Thyroid gland (tissue), 4 donors: ENCODE measurements at regions not wholly inside any gene's neighbourhood (a gene's known extent, or its start where the extent isn't known, plus 50 kb on each side); places are given as distances from the start of the nearest gene placed in this dataset.

Experiments
- POLR2A ChIP-seq, 2 donors: fragments of 450-650 bp; IDR thresholded peaks; one replicate each; pipeline ENCODE4 v1.6.1; 2017; ENCODE audit warnings: antibody characterized with exemption in 2 of 2, mild to moderate bottlenecking in 2 of 2, moderate library complexity in 1 of 2
- TF ChIP-seq, protein P1 (sequence below), 6 experiments: fragments of 200-600 bp in 3 of 6; fragments of 450-650 bp in 3 of 6; sonication (generic) in 3 of 6; IDR thresholded peaks; one replicate each; pipeline ENCODE4 v1.5.1; 2016 to 2019; ENCODE audit warnings: antibody characterized with exemption in 6 of 6, mild to moderate bottlenecking in 2 of 6, inconsistent platforms in 1 of 6, moderate library complexity in 1 of 6

DNA sequence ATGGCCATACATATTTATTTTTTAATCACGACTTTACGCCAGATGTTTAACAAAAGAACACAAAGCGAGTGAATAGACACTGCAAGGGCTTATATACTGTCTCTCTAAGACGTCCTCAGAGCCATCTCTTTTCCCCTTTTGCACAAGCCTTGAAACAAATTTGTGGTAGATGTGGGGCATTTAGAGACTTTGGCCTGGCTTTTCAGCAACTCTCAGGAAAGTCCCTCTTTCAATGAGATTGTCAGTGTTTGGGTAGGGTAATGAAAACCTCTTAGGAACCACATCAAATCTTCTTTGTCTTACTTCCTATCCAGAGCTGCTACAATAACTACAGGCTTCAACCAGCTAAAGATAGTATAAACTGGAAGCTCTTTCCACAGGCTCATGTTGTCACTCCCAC is 380.0 kb downstream of the ANXA1 start:
- TF ChIP-seq, protein P1, sequence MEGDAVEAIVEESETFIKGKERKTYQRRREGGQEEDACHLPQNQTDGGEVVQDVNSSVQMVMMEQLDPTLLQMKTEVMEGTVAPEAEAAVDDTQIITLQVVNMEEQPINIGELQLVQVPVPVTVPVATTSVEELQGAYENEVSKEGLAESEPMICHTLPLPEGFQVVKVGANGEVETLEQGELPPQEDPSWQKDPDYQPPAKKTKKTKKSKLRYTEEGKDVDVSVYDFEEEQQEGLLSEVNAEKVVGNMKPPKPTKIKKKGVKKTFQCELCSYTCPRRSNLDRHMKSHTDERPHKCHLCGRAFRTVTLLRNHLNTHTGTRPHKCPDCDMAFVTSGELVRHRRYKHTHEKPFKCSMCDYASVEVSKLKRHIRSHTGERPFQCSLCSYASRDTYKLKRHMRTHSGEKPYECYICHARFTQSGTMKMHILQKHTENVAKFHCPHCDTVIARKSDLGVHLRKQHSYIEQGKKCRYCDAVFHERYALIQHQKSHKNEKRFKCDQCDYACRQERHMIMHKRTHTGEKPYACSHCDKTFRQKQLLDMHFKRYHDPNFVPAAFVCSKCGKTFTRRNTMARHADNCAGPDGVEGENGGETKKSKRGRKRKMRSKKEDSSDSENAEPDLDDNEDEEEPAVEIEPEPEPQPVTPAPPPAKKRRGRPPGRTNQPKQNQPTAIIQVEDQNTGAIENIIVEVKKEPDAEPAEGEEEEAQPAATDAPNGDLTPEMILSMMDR (IDR thresholded peaks at IDR 0.05) = no peak
- TF ChIP-seq POLR2A (IDR thresholded peaks at IDR 0.05) = no peak
